GM12864 (cell line): ENCODE measurements at regions not wholly inside any gene's neighbourhood (a gene's known extent, or its start where the extent isn't known, plus 50 kb on each side); places are given as distances from the start of the nearest gene placed in this dataset.

Experiments used
- DNase-seq: peaks from one replicate; pipeline ENCODE4 v3.0.0-alpha.2; 2011; ENCODE audit warnings: low read depth
- H3K4me3 ChIP-seq: 2 replicates; pipeline ENCODE4 v1.5.1; 2011; ENCODE audit warnings: mild to moderate bottlenecking, low read depth, low read length, control low read depth
- CTCF ChIP-seq: IDR thresholded peaks from 2 replicates; pipeline ENCODE4 v1.5.1; 2011; ENCODE audit warnings: low read depth, mild to moderate bottlenecking, moderate library complexity, low read length, control low read depth, inconsistent platforms; ENCODE audit errors: missing control alignments

GRCh38 chr13:74289107-74289506, 154.9 kb upstream of the KLF12 start:
- DNase-seq, result no peak
- TF ChIP-seq CTCF, result no peak
- no peak overlapping the region for H3K4me3 ChIP-seq

- no peak overlapping the region for H3K4me3 ChIP-seq
- no peak for TF ChIP-seq CTCF
- DNase-seq, result no peak
Measured at GRCh38 chr13:74288361-74288911, 154.2 kb upstream of the KLF12 start.

GRCh38 chr13:74287724-74288169, 153.5 kb upstream of the KLF12 start:
- DNase-seq, result peak; percentile 30
- no peak for TF ChIP-seq CTCF
- H3K4me3 ChIP-seq, result no peak overlapping the region

GRCh38 chr13:74280795-74281490, 146.7 kb upstream of the KLF12 start:
- H3K4me3 ChIP-seq, result no peak overlapping the region
- DNase-seq, result no peak
- TF ChIP-seq CTCF, result no peak

- DNase-seq, result no peak
- TF ChIP-seq CTCF, result no peak
- no peak overlapping the region for H3K4me3 ChIP-seq
Measured at GRCh38 chr13:74280093-74280794, 146.0 kb upstream of the KLF12 start.

- H3K4me3 ChIP-seq, result no peak overlapping the region
- no peak for DNase-seq
- no peak for TF ChIP-seq CTCF
Measured at GRCh38 chr13:74278901-74279300, 144.7 kb upstream of the KLF12 start.
